G401.6 (cell line): ENCODE measurements at regions not wholly inside any gene's neighbourhood (a gene's known extent, or its start where the extent isn't known, plus 50 kb on each side); places are given as distances from the start of the nearest gene placed in this dataset.
"Not testable (repeated sequence)": the region's sequence is repeated elsewhere in the genome, so short reads cannot be mapped to it uniquely, and the experiment has no call there.

Experiments used
- FAIRE-seq: peaks from 2 replicates; lab custom pipeline; 2012; peaks lifted over from hg19 to GRCh38; lab: Jason Lieb, UNC

GRCh38 chr2:16722126-16722525, 56.5 kb upstream of the CYRIA start:
- FAIRE-seq = no peak

GRCh38 chr2:16721529-16721928, 55.9 kb upstream of the CYRIA start:
- not testable (repeated sequence) for FAIRE-seq

GRCh38 chr2:16720737-16721136, 55.1 kb upstream of the CYRIA start:
- not testable (repeated sequence) for FAIRE-seq

GRCh38 chr2:16719485-16719808, 53.8 kb upstream of the CYRIA start:
- no peak for FAIRE-seq

GRCh38 chr2:16718576-16719484, 53.2 kb upstream of the CYRIA start:
- no peak for FAIRE-seq

GRCh38 chr2:16717477-16717876, 51.8 kb upstream of the CYRIA start:
- FAIRE-seq = no peak

- FAIRE-seq = no peak
Observed at GRCh38 chr2:16716944-16717343, 51.3 kb upstream of the CYRIA start.

GRCh38 chr2:16716024-16716423, 50.4 kb upstream of the CYRIA start:
- FAIRE-seq = no peak
